ENCODE measurements at regions not wholly inside any gene's neighbourhood (a gene's known extent, or its start where the extent isn't known, plus 50 kb on each side); places are given as distances from the start of the nearest gene placed in this dataset.
"Not testable (repeated sequence)": the region's sequence is repeated elsewhere in the genome, so short reads cannot be mapped to it uniquely, and the experiment has no call there.

- no peak for DNase-seq (ENCODE audit: low spot score)
Measured at GRCh38 chr6:80633412-80633811, 526.9 kb downstream of the BCKDHB start.

- DNase-seq (ENCODE audit: low spot score): no peak
Measured at GRCh38 chr6:80625405-80625804, 518.9 kb downstream of the BCKDHB start.

- DNase-seq (ENCODE audit: low spot score): no peak
Measured at GRCh38 chr6:80623066-80623815, 516.8 kb downstream of the BCKDHB start.

GRCh38 chr6:80622641-80623040 lies 516.2 kb downstream of the BCKDHB start:
- no peak for DNase-seq (ENCODE audit: low spot score)

- DNase-seq (ENCODE audit: low spot score): no peak
Measured at GRCh38 chr6:80618953-80619352, 512.5 kb downstream of the BCKDHB start.

- no peak for DNase-seq (ENCODE audit: low spot score)
Measured at GRCh38 chr6:80610846-80611245, 504.4 kb downstream of the BCKDHB start.

- no peak for DNase-seq (ENCODE audit: low spot score)
Measured at GRCh38 chr6:80608881-80609280, 502.4 kb downstream of the BCKDHB start.

GRCh38 chr6:80607811-80608391 lies 501.4 kb downstream of the BCKDHB start:
- no peak for DNase-seq (ENCODE audit: low spot score)

GRCh38 chr6:80605165-80605989 lies 498.9 kb downstream of the BCKDHB start:
- peak; percentile 4 for DNase-seq (ENCODE audit: low spot score)

GRCh38 chr6:80603679-80604078 lies 497.2 kb downstream of the BCKDHB start:
- no peak for DNase-seq (ENCODE audit: low spot score)

- DNase-seq (ENCODE audit: low spot score): no peak
Measured at GRCh38 chr6:80594461-80594860, 488.0 kb downstream of the BCKDHB start.

GRCh38 chr6:80592436-80592835 lies 486.0 kb downstream of the BCKDHB start:
- no peak for DNase-seq (ENCODE audit: low spot score)

- no peak for DNase-seq (ENCODE audit: low spot score)
Measured at GRCh38 chr6:80586242-80586641, 479.8 kb downstream of the BCKDHB start.

GRCh38 chr6:80579391-80580023 lies 473.0 kb downstream of the BCKDHB start:
- no peak for DNase-seq (ENCODE audit: low spot score)

- DNase-seq (ENCODE audit: low spot score): not testable (repeated sequence)
Measured at GRCh38 chr6:80573320-80573719, 466.8 kb downstream of the BCKDHB start.

GRCh38 chr6:80566361-80566760 lies 459.9 kb downstream of the BCKDHB start:
- DNase-seq (ENCODE audit: low spot score): no peak

- no peak for DNase-seq (ENCODE audit: low spot score)
Measured at GRCh38 chr6:80553071-80553740, 446.7 kb downstream of the BCKDHB start.

GRCh38 chr6:80550748-80551147 lies 444.3 kb downstream of the BCKDHB start:
- no peak for DNase-seq (ENCODE audit: low spot score)

GRCh38 chr6:80550281-80550680 lies 443.8 kb downstream of the BCKDHB start:
- DNase-seq (ENCODE audit: low spot score): no peak

- DNase-seq (ENCODE audit: low spot score): no peak
Measured at GRCh38 chr6:80548532-80548931, 442.1 kb downstream of the BCKDHB start.

GRCh38 chr6:80547827-80548226 lies 441.4 kb downstream of the BCKDHB start:
- no peak for DNase-seq (ENCODE audit: low spot score)

All from HuH-7 (cell line).